PC-9 (cell line): ENCODE measurements at regions not wholly inside any gene's neighbourhood (a gene's known extent, or its start where the extent isn't known, plus 50 kb on each side); places are given as distances from the start of the nearest gene placed in this dataset.

ENCODE experiments used
- BruUV-seq: library from RNA; stranded (reverse); fragments of 400-500 nt; replicated peaks from 2 replicates; lab custom pipeline; 2021; lab: Mats Ljungman, UMichigan
- CTCF ChIA-PET: fragments of 300-600 bp; sonication (Branson Sonifier 250); formaldehyde crosslinking; loops from one replicate; lab custom pipeline; 2022; ENCODE audit warnings: antibody characterized with exemption; lab: Charles Lee
- POLR2A ChIA-PET: fragments of 300-600 bp; sonication (Branson Sonifier 250); formaldehyde crosslinking; loops from one replicate; lab custom pipeline; 2022; ENCODE audit warnings: antibody characterized with exemption; ENCODE audit not compliant: unreplicated experiment; lab: Charles Lee
- DNase-seq, 2 experiments: peaks; one replicate each; pipeline versions ENCODE4 v3.0.0 to v3.0.0-alpha.2; 2015 to 2022; ENCODE audit warnings: mixed read lengths in 1 of 2
- H2AFZ ChIP-seq: fragments of 200-600 bp; sonication (generic); 2 replicates; pipeline ENCODE4 v1.8.1; 2017; ENCODE audit warnings: antibody characterized with exemption
- H3F3A ChIP-seq: fragments of 200-600 bp; sonication (generic); 2 replicates; pipeline ENCODE4 v1.8.1; 2017; ENCODE audit warnings: antibody characterized with exemption, mild to moderate bottlenecking, low read depth; ENCODE audit not compliant: insufficient read depth
- H3K27ac ChIP-seq: fragments of 200-600 bp; sonication (generic); 2 replicates; pipeline ENCODE4 v1.6.1; 2016; ENCODE audit warnings: mixed run types
- H3K27me3 ChIP-seq: fragments of 200-600 bp; sonication (generic); 2 replicates; pipeline ENCODE4 v1.6.1; 2016; ENCODE audit warnings: low read depth, mixed run types; ENCODE audit not compliant: insufficient read depth
- H3K36me3 ChIP-seq: fragments of 200-600 bp; sonication (generic); 2 replicates; pipeline ENCODE4 v1.6.1; 2016; ENCODE audit warnings: low read depth, mixed run types
- H3K4me1 ChIP-seq: fragments of 200-600 bp; sonication (generic); replicated peaks from 2 replicates; pipeline ENCODE4 v1.6.1; 2016; ENCODE audit warnings: mixed run types; ENCODE audit not compliant: insufficient read depth
- H3K4me2 ChIP-seq: fragments of 200-600 bp; sonication (generic); 2 replicates; pipeline ENCODE4 v1.6.1; 2017; ENCODE audit warnings: mixed run types
- H3K4me3 ChIP-seq: fragments of 200-600 bp; sonication (generic); 2 replicates; pipeline ENCODE4 v1.6.1; 2016; ENCODE audit warnings: mixed run types
- H3K79me2 ChIP-seq: fragments of 200-600 bp; sonication (generic); 2 replicates; pipeline ENCODE4 v1.6.1; 2017; ENCODE audit warnings: low read depth, mixed run types
- H3K9me2 ChIP-seq: fragments of 200-600 bp; sonication (generic); 2 replicates; pipeline ENCODE4 v1.8.1; 2017; ENCODE audit warnings: mild to moderate bottlenecking; ENCODE audit not compliant: insufficient read depth
- H3K9me3 ChIP-seq: fragments of 200-600 bp; sonication (generic); 2 replicates; pipeline ENCODE4 v1.8.1; 2016; ENCODE audit warnings: low read depth; ENCODE audit not compliant: insufficient read depth
- H4K20me1 ChIP-seq: fragments of 200-600 bp; sonication (generic); 2 replicates; pipeline ENCODE4 v1.8.1; 2017; ENCODE audit not compliant: insufficient read depth
- CTCF ChIP-seq: fragments of 200-600 bp; sonication (generic); conservative IDR thresholded peaks from 2 replicates; pipeline ENCODE4 v1.6.1; 2017; ENCODE audit warnings: mixed run types, antibody characterized with exemption, mild to moderate bottlenecking, moderate library complexity
- EZH2 ChIP-seq: fragments of 200-600 bp; sonication (generic); IDR thresholded peaks from 2 replicates; pipeline ENCODE4 v1.8.0; 2017; ENCODE audit warnings: antibody characterized with exemption, low read depth
- intact Hi-C: fragments of 100-400 bp; cut with micrococcal nuclease; formaldehyde crosslinking; loops from one replicate; pipeline ENCODE4 v1.10.0; 2022; ENCODE audit not compliant: unreplicated experiment

- TF ChIP-seq CTCF (no peak), EZH2 (no peak)
- H3K9me3 ChIP-seq, result no peaks in the 10 kb centered on the region
- intact Hi-C loops, result no loop called here
- no peak for DNase-seq
- no peak overlapping the region for H3K4me3 ChIP-seq
- H3K9me2 ChIP-seq, result no peaks in the 10 kb centered on the region; the same call in 1 of the 2 replicates
- ChIA-PET CTCF (no interaction called here), POLR2A (interaction anchor here (0.6 kb wide), 1 partner anchor 81 kb away, joined by 4 read pairs; no protein-coding TSS in a partner anchor)
- no TSS peak for BruUV-seq
- no peak overlapping the region for H3K4me2 ChIP-seq
- H3K79me2 ChIP-seq, result no peaks in the 10 kb centered on the region
- no peaks in the 10 kb centered on the region for H4K20me1 ChIP-seq
- H3K27me3 ChIP-seq, result peaks cover 7% of the 10 kb centered on the region; the same call in 1 of the 2 replicates
- 0 out of 2 replicates have a peak overlapping the region, but pooled peaks have one; percentile 0 for H2AFZ ChIP-seq
- no peak overlapping the region for H3K27ac ChIP-seq
- H3K4me1 ChIP-seq, result no peaks in the 10 kb centered on the region
- no peaks in the 10 kb centered on the region for H3K36me3 ChIP-seq
- no peaks in the 10 kb centered on the region for H3F3A ChIP-seq
These were observed 752.8 kb downstream of the IRX1 start for GRCh38 chr5:4348423-4348822.

- Histone ChIP-seq H2AFZ (no peak overlapping the region), H3F3A (no peaks in the 10 kb centered on the region), H3K4me3 (no peak overlapping the region), H3K36me3 (no peaks in the 10 kb centered on the region), H3K4me1 (no peaks in the 10 kb centered on the region), H3K27ac (no peak overlapping the region), H3K4me2 (no peak overlapping the region), H3K9me2 (no peaks in the 10 kb centered on the region; the same call in 1 of the 2 replicates), H3K9me3 (no peaks in the 10 kb centered on the region), H4K20me1 (no peaks in the 10 kb centered on the region), H3K27me3 (peaks cover 7% of the 10 kb centered on the region; the same call in 1 of the 2 replicates), H3K79me2 (no peaks in the 10 kb centered on the region)
- intact Hi-C loops, result no loop called here
- DNase-seq, result no peak
- ChIA-PET CTCF (no interaction called here), POLR2A (interaction anchor here (0.6 kb wide), 1 partner anchor 80 kb away, joined by 4 read pairs; no protein-coding TSS in a partner anchor)
- TF ChIP-seq EZH2 (no peak), CTCF (no peak)
- no TSS peak for BruUV-seq
These were observed 753.3 kb downstream of the IRX1 start for GRCh38 chr5:4348919-4349318.

GRCh38 chr5:4356201-4356600 lies 760.6 kb downstream of the IRX1 start:
- no peaks in the 10 kb centered on the region for H3K79me2 ChIP-seq
- no TSS peak for BruUV-seq
- no peaks in the 10 kb centered on the region; the same call in 1 of the 2 replicates for H3K9me2 ChIP-seq
- no peaks in the 10 kb centered on the region for H4K20me1 ChIP-seq
- DNase-seq, result no peak
- no peak overlapping the region for H2AFZ ChIP-seq
- no peak overlapping the region for H3K4me2 ChIP-seq
- H3F3A ChIP-seq, result no peaks in the 10 kb centered on the region
- intact Hi-C loops, result no loop called here
- H3K27ac ChIP-seq, result no peak overlapping the region
- CTCF ChIA-PET, result no interaction called here
- TF ChIP-seq CTCF (no peak), EZH2 (no peak)
- POLR2A ChIA-PET, result no interaction called here
- no peak overlapping the region for H3K4me3 ChIP-seq
- H3K9me3 ChIP-seq, result no peaks in the 10 kb centered on the region
- 0 out of 2 replicates have a peak, but pooled peaks cover 11% of the 10 kb centered on the region for H3K27me3 ChIP-seq
- H3K36me3 ChIP-seq, result no peaks in the 10 kb centered on the region
- H3K4me1 ChIP-seq, result no peaks in the 10 kb centered on the region
